HG03108 (cell line): ENCODE measurements at regions not wholly inside any gene's neighbourhood (a gene's known extent, or its start where the extent isn't known, plus 50 kb on each side); places are given as distances from the start of the nearest gene placed in this dataset.
"Not testable (repeated sequence)": the region's sequence is repeated elsewhere in the genome, so short reads cannot be mapped to it uniquely, and the experiment has no call there.

ENCODE experiments used
- ATAC-seq: cut with Tn5 transposase; IDR thresholded peaks from one replicate; pipeline ENCODE4 v1.9.1; 2021; ENCODE audit warnings: moderate library complexity; ENCODE audit not compliant: unreplicated experiment

DNA sequence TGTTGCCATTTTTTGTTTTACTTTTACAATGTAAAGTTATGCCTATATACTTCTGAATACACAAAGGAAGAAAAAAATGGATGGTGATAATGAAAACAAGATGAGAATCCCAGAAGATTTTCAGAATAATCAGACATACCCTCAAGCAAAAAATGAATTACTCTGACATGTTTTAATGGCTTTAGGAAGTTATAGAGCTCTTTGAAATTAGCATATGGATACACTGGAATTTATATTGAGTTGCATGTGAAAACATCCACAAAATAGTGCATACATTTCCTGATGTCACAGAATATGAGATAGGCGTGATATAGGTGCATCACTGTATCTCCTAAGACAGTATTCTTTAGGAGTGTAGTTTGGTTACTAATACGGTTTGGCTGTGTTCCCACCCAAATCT, 351.3 kb downstream of the SLC7A11 start:
- ATAC-seq: no peak

DNA sequence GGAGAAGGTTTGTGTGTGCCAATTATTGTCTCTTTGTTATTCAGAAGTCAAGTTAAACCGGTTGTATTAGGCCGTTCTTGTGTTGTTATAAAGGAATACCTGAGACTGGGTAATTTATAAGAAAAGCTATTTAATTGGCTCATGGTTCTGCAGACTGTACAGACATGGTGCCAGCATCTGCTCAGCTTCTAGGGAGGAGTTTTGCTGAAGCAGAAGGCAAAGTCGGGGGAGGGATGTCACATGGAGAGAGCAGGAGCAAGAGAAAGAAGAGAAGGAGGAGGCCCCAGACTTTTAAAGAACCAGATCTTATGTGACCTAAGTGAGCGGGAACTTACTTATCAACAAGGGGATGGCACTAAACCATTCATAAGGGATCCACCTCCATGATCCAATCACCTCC, 349.3 kb upstream of the PCDH18 start:
- ATAC-seq: no peak

DNA sequence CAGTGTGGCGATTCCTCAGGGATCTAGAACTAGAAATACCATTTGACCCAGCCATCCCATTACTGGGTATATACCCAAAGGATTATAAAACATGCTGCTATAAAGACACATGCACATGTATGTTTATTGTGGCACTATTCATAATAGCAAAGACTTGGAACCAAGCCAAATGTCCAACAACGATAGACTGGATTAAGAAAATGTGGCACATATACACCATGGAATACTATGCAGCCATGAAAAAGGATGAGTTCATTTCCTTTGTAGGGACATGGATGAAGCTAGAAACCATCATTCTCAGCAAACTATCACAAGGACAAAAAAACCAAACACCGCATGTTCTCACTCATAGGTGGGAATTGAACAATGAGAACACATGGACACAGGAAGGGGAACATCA, 335.8 kb upstream of the PCDH18 start:
- ATAC-seq: not testable (repeated sequence)

DNA sequence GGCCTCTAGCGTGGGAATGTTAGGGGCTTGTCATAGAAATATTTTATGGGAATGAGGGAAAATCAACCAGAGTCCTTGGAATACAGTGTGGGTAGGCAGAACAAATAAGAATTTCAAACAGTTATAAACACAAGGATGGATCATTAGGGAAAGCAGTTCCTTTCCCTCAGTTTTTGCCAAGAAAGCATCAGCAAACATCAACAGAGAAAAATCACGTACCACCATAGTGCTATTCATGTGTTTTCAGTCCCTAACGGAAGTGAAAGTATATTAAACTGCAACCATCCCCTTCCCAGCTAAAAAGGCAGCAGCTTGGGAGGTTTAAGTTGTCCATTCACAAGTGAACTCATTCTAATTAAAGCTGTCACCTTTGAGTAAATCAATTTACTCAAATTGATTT, 334.4 kb upstream of the PCDH18 start:
- no peak for ATAC-seq

DNA sequence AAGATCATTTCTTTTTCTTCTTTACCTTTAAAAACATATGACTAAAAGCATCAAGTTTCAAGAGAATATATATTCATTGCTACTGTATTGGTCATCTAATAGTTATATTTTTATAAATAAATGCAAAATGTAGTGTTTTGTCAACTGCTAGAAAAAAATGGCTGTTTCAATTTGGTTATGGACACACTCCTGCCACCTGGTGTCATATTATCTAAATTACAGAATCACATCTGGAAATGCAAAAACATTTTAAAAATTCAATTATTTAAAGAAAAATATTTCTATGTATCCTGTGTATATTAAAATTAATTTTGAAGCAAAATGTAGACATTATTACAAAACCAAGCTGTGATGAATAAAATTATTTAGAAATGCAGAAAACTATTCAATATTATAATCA, 329.4 kb upstream of the PCDH18 start:
- no peak for ATAC-seq

DNA sequence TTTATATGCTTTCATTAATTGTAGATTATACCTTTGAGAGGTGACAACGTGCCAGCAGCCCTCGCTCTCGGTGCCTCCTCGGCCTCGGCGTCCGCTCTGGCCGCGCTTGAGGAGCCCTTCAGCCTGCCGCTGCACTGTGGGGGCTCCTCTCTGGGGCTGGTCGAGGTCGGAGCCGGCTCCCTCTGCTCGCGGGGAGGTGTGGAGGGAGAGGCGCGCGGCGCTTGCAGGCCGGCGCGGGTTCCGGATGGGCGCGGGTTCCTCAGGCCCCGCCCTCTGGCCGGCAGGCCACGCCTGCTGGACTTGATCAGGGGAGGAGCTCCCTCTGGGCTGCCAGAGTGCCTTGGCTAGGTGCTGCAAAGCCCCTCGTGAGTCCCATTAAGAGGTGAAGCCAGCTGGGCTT, 321.1 kb upstream of the PCDH18 start:
- ATAC-seq: no peak

DNA sequence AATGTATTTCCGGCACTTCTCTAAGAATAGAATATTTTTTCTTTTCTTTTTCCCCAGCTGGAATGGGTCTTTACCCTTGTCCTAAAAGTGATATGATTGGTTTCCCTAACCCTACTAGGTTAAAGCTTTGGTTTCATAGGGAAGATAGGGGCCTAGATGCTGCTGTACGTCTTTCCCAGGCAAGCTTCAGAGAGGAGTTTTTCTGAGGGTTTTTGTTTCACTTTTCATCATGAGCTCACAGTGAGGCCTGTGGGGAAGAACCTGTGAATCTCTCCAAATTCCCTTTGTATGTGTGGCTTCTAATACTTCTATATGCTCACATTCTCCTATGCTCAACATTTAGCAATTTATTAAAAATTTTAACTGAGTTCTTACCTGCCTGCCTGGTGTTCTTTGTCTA, 320.0 kb upstream of the PCDH18 start:
- no peak for ATAC-seq

DNA sequence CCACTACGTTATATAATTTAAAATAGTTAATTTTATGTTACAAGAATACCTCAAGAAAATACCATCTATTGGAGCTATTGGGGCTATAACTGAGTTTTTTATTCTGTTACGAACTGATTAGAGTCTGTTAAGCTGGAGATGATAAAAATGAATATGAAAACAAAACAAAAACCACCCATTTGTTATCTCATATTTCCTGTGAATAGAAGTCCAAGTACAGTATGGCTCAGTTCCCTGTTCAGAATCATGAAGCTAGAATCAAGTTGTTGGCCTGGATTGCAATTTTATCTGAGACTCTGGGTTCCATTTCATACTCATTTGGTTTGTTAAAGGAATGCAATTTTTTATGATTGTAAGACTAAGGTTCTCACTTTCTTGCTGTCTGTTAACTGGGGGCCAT, 319.1 kb upstream of the PCDH18 start:
- ATAC-seq: no peak

DNA sequence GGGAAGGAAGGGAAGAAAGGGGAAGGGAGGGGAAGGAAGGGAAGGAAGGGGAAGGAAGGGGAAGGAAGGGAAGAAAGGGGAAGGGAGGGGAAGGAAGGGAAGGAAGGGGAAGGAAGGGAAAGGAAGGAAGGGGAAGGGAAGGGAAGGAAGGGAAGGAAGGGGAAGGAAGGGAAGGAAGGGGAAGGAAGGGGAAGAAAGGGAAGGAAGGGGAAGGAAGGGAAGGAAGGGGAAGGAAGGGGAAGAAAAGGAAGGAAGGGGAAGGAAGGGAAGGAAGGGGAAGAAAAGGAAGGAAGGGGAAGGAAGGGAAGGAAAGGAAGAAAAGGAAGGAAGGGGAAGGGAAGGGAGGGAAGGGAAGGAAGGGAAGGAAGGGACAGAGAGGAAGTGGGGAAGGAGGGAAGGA, 295.7 kb upstream of the PCDH18 start:
- not testable (repeated sequence) for ATAC-seq

DNA sequence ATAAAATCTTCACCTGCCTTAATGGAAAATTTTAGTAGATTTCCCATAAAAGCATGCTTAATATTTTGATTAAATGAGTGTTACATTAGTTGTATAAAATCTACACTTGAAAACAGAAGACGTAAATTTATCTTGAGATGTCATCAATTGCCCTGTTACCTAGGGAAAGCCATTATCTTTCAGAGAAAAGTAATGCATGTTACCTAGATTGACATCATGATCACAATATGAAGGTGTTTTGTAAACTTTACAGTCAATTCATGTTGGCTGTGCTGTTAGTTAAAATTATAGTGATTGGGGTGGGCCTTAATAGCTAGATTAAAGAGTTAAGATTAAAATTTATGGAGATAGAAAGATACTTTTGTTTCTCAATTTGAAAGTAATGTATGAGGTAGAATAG, 293.2 kb upstream of the PCDH18 start:
- ATAC-seq: no peak

DNA sequence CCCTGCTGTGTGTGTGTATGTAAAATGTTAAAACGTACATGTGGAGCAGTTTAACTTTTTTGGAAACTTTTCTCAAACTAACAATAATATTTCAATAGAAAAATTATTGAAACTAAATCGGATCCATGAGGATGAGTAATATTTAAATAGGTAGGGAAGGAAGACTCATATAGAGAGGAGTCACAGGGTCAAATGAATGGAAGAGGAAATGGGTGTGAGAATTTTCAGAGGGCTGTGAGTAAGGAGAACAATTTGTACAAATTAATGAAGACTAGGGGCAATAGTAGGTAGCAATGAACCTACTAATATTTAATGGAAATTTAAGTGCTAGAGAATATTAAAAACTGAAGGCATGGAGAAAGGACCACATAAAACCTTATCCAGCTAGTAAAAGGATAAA, 290.7 kb upstream of the PCDH18 start:
- no peak for ATAC-seq

DNA sequence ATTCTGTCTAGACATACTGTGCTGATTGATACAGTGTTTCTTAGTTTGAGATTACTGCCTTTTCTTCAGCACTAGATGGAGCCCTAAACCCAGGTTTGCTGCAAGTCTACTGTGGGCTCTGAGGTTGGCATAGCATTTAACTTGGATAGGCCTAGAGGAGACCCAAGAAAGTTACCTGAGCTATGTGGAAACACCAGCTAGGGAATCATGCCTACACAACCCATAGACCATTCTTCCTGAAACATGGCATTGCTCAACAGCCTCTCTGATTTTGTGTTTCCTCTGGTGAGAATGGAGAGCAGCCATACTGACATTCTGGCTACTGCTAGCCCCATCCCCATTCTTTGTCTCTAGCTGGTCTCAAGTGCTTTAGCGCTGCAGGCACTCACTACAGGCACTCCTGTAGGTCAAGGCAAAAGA, 287.7 kb upstream of the PCDH18 start:
- ATAC-seq: peak; percentile 78

DNA sequence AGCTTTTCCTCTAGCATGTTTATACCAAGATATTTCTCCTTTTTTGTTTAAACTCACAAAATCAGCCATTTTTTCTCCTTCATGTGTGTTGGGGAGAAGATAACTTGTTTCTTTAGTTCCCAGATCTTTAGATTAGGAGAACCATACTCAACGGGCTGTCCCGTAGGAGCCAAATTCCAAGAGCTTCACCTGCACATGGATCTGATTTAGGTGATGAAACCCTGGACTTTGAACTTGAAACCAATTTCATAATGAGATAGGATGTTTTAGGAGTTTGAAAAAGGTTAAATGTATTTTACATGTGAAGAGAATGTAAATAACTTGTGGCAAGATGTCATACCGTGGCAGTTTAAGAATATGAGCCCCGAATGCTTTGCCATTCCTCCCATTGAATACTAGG, 280.0 kb upstream of the PCDH18 start:
- no peak for ATAC-seq

DNA sequence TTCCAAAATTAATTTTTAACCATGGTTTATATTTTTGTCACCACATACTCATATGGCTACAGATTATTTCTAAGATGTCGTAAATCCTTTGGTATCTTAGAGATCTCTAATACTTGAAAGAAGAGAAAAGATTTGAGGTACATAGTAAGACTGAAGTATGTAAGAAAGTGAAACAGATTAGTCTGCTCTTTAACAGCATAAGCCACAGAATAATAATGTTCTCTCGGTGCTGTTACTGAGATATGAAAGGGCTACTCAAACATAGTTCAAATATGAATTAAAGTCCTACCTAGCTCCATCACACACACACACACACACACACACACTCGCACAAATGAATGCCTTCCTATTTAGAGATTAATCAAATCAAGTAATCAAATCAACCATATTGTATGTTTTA, 274.1 kb upstream of the PCDH18 start:
- ATAC-seq: no peak

DNA sequence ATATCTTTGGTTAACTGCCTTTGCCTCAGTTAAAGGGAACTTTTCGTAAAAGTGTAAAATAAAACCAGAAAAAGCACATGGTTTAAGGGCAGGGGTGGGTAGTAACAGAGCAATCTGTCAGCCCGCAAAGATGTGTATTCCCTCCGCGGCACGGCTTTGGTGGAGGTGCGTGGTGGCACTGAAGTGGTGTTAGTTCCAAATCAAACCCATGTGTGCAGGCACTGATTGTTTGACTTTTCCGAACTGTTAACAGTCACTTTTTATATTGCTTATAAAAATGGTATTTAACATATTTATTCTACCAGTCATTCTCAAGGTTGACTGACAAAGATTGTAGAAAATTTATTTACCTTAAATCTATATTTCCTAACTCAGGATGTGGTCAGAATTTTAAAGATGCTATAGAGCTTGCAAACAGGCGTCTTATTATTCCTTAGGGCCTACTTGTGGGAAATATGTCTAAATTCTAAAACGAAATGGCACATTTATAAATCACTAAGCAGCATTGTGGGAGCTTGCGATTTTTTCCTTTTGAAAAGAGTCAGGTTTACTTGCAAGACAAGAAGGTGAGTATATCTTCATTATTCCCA, 272.7 kb upstream of the PCDH18 start:
- no peak for ATAC-seq

DNA sequence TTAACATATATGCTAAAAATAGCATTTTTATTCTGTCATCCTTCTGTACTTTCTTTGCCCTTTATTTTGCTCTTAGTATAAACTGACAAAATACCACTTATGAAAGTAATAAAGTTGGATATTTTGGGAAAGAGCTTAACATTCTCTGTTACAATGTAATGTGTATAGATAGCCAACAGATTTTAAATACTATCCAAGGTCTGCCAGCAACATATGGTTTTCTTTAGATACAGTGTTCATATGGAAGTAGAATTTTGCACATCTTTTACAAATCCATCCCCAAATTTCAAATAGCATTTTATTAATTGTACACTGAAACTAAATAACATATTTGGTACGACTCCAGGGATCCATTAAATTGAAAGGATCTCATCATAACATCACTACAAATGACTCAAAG, 268.6 kb upstream of the PCDH18 start:
- no peak for ATAC-seq

DNA sequence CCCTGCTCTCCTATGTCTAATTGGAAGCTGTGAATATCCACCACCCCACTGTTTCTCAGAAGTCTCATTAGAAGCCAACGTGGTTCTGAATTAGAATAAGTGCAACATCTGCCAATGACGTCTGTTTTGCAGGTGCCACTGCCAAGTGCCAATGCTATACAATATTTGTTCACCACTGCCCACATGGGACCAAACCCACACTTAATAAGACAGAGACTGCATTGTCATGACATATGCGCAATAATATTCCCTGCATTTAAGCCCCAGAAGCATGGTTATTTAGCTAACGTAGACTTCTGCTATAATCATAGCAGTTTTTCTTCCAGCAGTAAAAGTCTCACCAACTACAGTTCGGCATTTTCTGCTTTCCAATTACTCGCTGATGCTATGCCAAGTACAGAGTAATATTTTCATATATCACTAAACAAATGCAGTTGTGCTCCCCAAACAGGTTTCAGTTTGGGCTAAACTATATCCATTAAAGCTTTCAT, 262.5 kb upstream of the PCDH18 start:
- no peak for ATAC-seq

DNA sequence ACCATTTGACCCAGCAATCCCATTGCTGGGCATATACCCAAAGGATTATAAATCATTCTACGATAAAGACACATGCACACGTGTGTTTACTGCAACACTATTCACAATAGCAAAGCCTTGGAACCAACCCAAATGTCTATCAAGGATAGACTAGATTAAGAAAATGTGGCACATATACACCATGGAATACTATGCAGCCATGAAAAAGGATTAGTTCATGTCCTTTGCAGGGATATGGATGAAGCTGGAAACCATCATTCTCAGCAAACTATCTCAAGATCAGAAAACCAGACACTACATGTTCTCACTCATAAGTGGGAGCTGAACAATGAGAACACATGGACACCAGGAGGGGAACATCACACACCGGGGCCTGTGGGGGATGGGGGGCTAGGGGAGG, 257.0 kb upstream of the PCDH18 start:
- ATAC-seq: not testable (repeated sequence)

DNA sequence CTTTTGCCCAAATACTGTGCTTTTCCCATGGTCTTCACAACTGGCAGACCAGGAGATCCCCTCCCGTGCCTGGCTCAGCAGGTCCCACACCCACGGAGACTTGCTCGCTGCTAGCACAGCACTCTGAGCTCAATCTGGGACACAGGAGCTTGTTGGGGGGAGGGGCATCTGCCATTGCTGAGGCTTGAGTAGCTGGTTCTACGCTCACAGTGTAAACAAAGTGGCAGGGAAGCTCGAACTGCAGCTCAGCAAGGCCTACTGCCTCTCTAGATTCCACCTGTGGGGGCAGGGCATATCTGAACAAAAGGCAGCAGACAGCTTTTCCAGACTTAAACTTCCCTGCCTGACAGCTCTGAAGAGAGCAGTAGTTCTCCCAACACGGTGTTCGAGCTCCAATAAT, 251.6 kb upstream of the PCDH18 start:
- ATAC-seq: not testable (repeated sequence)

DNA sequence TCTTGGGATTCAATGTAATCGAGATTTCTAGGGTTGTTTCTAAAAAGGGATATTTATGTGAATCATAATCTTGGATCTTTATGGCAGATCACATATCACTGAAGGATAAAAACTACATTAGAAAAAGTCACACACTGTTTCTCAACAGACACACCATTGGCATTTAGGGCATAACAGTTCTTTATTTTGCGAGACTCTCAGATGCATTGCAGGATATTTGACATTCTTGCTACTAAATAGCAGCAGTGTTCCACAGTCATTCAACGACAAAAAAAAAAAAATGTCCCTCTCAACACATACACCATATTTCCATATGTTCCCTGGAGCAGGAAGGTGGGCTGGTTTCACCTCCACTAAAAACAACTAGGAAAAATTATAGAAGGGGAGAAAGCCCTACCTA, 243.4 kb upstream of the PCDH18 start:
- ATAC-seq: no peak

DNA sequence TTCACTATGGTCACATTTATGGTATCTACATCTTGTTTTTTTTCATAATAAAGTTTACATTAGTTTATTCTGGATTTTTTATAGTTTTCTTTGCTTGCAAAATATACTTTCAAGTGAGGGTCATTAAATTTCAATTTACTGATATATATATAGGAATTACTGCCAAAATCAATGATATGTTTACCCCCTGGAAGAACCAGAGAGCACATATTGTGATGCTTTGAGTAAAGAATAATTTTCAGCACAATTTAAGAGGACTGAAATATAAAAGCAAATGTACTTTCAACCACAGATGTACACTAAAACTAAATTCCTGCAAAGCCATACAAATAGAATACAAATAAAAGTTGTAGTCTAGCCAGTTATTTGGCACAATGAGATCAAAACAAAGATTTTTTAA, 242.2 kb upstream of the PCDH18 start:
- ATAC-seq: no peak

DNA sequence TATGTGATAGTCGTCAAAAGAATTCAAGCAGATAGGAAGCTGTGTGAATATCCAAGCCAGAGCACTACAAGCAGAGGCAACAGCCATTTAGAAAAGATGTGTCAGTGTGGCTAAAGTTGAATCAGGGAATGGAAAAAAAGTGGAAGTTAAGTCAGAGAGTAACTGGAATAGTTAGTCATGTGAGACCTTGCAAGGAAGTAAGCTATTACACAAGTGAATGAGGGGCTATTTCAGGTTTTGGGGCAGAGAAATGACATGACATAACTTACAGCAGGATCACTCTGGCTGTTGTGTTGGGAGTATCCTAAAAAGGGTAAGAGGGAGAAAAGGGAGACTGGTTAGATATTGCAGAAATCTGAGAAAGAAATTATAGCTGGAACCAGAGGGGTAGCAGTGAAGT, 236.6 kb upstream of the PCDH18 start:
- no peak for ATAC-seq

DNA sequence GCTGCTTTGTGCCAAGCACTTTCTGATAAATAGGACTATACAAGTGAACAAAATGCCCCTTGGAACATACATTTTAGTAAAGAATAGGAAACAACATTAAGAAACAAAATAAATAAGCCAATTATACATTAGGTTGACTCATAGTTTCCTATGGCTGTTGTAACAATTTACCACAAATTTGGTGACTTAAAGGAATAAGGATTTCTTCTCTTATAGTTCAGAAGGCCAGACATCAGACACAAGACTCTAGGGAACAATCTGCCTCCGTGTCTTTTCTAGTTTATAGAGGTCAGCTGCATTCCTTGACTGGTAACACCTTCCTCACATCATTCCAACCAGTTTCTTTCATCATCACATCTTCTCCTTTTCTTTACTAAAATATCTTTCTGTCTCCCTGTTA, 235.9 kb upstream of the PCDH18 start:
- no peak for ATAC-seq

DNA sequence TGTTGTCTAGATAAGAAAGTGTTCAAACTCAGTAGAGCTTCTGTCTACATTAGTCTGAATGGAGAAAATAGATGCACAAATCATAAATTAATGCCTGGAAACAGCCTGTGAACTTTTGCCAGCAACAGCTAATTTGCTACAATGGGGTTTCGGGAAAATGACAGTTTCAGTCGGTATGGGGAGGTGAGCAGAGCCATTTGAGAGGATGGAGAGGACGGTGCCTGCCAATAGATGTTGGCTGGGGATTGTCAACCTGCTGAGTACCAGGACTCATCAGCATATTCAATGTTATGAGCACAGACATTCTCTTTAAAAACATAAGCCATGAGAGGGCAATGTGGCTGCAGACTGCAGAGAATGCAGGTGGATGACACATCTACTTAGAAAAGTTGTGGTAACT, 230.3 kb upstream of the PCDH18 start:
- ATAC-seq: no peak
